NB4 (cell line): ENCODE measurements at regions not wholly inside any gene's neighbourhood (a gene's known extent, or its start where the extent isn't known, plus 50 kb on each side); places are given as distances from the start of the nearest gene placed in this dataset.

ENCODE experiments used
- CTCF ChIP-seq: IDR thresholded peaks from one replicate; pipeline ENCODE4 v1.5.1; 2012; ENCODE audit warnings: low read depth, low read length
- MYC ChIP-seq: IDR thresholded peaks from 2 replicates; pipeline ENCODE4 v1.6.1; 2011; ENCODE audit warnings: low read depth, low read length
- POLR2A ChIP-seq: IDR thresholded peaks from 2 replicates; pipeline ENCODE4 v1.6.1; 2011; ENCODE audit warnings: mild to moderate bottlenecking; ENCODE audit not compliant: insufficient read length; ENCODE audit errors: extremely low read depth

- no peak for TF ChIP-seq MYC
- no peak for TF ChIP-seq POLR2A
- TF ChIP-seq CTCF, result no peak
Measured at GRCh38 chrX:769796-770195, 139.2 kb downstream of the SHOX start.
